OCI-LY7 (cell line): ENCODE measurements at regions not wholly inside any gene's neighbourhood (a gene's known extent, or its start where the extent isn't known, plus 50 kb on each side); places are given as distances from the start of the nearest gene placed in this dataset.

Experiments
- CTCF ChIP-seq: fragments of 200-600 bp; sonication (generic); conservative IDR thresholded peaks from 2 replicates; pipeline ENCODE4 v1.5.1; 2014; ENCODE audit warnings: mild to moderate bottlenecking, antibody characterized with exemption, low read length, moderate library complexity, mixed read lengths
- EZH2phosphoT487 ChIP-seq: fragments of 200-600 bp; sonication (generic); IDR thresholded peaks from 2 replicates; pipeline ENCODE4 v1.6.1; 2018; ENCODE audit warnings: low read depth, borderline replicate concordance, mild to moderate bottlenecking, mixed run types, antibody characterized with exemption, low read length, moderate library complexity, mixed read lengths

GRCh38 chr3:88418219-88418618, 268.5 kb downstream of the C3orf38 start:
- no peak for TF ChIP-seq CTCF
- TF ChIP-seq EZH2phosphoT487, result no peak
